ENCODE measurements at regions not wholly inside any gene's neighbourhood (a gene's known extent, or its start where the extent isn't known, plus 50 kb on each side); places are given as distances from the start of the nearest gene placed in this dataset.

- TF ChIP-seq POLR2AphosphoS5 (IDR thresholded peaks at IDR 0.05; ENCODE audit: low read depth, low read length) (no peak), TAF1 (IDR thresholded peaks at IDR 0.05; ENCODE audit: borderline replicate concordance, insufficient read depth, low read length) (no peak)
These were observed 131.0 kb upstream of the BMP2 start for GRCh38 chr20:6636209-6637159.

Data from PFSK-1 (cell line).